ENCODE measurements at regions not wholly inside any gene's neighbourhood (a gene's known extent, or its start where the extent isn't known, plus 50 kb on each side); places are given as distances from the start of the nearest gene placed in this dataset.

DNA sequence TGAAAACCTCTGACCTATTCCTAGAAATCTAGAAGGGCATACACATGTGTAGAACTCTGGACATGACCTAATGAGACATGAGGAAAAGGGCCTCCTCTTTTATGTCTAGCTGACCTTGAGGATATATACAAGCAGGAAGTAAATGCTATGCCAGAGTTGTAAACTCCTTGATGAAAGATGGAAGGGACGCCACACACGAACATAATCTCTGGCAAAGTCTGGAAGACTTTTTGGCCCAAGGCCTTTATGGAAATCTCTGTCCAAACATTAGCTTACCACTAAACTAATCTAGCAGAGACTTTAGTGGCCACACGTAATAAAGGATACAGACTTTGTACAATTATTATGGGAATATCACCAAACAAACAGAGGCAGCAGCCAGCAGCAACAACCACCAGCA, 138.1 kb upstream of the THSD7A start:
- no peaks in the 10 kb centered on the region for H3K4me1 Mint-ChIP-seq (ENCODE audit: unreplicated experiment)
- no peak overlapping the region for H3K4me3 Mint-ChIP-seq (ENCODE audit: unreplicated experiment)
- no peak overlapping the region for H3K27ac Mint-ChIP-seq (ENCODE audit: unreplicated experiment)
- H3K27me3 Mint-ChIP-seq (ENCODE audit: unreplicated experiment) = peaks cover 5% of the 10 kb centered on the region
- no peaks in the 10 kb centered on the region for H3K36me3 Mint-ChIP-seq (ENCODE audit: unreplicated experiment)
- TF ChIP-seq, protein P1, sequence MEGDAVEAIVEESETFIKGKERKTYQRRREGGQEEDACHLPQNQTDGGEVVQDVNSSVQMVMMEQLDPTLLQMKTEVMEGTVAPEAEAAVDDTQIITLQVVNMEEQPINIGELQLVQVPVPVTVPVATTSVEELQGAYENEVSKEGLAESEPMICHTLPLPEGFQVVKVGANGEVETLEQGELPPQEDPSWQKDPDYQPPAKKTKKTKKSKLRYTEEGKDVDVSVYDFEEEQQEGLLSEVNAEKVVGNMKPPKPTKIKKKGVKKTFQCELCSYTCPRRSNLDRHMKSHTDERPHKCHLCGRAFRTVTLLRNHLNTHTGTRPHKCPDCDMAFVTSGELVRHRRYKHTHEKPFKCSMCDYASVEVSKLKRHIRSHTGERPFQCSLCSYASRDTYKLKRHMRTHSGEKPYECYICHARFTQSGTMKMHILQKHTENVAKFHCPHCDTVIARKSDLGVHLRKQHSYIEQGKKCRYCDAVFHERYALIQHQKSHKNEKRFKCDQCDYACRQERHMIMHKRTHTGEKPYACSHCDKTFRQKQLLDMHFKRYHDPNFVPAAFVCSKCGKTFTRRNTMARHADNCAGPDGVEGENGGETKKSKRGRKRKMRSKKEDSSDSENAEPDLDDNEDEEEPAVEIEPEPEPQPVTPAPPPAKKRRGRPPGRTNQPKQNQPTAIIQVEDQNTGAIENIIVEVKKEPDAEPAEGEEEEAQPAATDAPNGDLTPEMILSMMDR (IDR thresholded peaks at IDR 0.05) = no peak
- peaks cover 5% of the 10 kb centered on the region for H3K9me3 Mint-ChIP-seq (ENCODE audit: unreplicated experiment)
- no peak for DNase-seq (ENCODE audit: extremely low spot score, unreplicated experiment)

DNA sequence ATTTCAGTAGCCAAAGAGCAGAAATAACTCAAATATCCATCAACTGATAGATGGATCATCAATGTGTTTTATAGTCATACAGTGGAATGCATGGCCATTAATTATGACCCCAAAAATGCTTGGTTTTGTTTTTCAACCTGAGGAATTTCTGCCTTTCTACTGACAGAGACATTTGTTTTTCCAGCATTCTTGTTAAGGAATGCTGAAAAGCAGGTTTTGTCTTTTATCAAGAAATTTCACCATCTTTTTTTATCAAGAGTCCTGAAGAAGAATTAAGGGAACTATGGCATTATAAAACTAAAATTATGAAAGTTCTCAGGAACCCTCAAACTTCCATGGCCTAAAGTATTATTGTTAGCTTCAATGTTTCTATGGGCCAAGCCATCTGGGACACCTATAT, 153.4 kb upstream of the THSD7A start:
- Mint-ChIP-seq H3K27ac (ENCODE audit: unreplicated experiment) (no peak overlapping the region), H3K4me1 (ENCODE audit: unreplicated experiment) (no peaks in the 10 kb centered on the region), H3K9me3 (ENCODE audit: unreplicated experiment) (peaks cover 14% of the 10 kb centered on the region), H3K27me3 (ENCODE audit: unreplicated experiment) (no peaks in the 10 kb centered on the region), H3K36me3 (ENCODE audit: unreplicated experiment) (no peaks in the 10 kb centered on the region), H3K4me3 (ENCODE audit: unreplicated experiment) (no peak overlapping the region)
- TF ChIP-seq, protein P1 (IDR thresholded peaks at IDR 0.05) = no peak
- no peak for DNase-seq (ENCODE audit: extremely low spot score, unreplicated experiment)

DNA sequence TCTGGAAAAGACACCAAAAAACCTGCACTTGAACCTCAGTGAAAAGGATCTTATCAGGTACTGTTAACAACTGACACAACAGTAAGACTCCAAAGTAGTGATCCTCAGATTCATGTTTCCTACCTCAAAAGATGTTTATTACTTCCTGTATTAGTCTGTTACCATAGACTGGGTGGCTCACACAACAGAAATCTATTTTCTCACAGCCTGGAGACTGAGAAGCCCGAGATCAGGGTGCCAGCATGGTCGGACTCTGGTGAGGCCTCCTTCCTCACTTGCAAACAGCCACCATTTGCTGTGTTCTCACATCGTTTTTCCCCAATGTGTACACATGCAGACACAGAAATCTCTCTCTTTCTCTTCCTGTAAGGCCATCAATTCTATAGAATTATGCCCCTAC, 154.0 kb upstream of the THSD7A start:
- DNase-seq (ENCODE audit: extremely low spot score, unreplicated experiment) = no peak
- no peaks in the 10 kb centered on the region for H3K36me3 Mint-ChIP-seq (ENCODE audit: unreplicated experiment)
- H3K4me3 Mint-ChIP-seq (ENCODE audit: unreplicated experiment) = no peak overlapping the region
- no peak overlapping the region for H3K27ac Mint-ChIP-seq (ENCODE audit: unreplicated experiment)
- TF ChIP-seq, protein P1 (IDR thresholded peaks at IDR 0.05) = no peak
- no peaks in the 10 kb centered on the region for H3K27me3 Mint-ChIP-seq (ENCODE audit: unreplicated experiment)
- peaks cover 14% of the 10 kb centered on the region for H3K9me3 Mint-ChIP-seq (ENCODE audit: unreplicated experiment)
- H3K4me1 Mint-ChIP-seq (ENCODE audit: unreplicated experiment) = no peaks in the 10 kb centered on the region

DNA sequence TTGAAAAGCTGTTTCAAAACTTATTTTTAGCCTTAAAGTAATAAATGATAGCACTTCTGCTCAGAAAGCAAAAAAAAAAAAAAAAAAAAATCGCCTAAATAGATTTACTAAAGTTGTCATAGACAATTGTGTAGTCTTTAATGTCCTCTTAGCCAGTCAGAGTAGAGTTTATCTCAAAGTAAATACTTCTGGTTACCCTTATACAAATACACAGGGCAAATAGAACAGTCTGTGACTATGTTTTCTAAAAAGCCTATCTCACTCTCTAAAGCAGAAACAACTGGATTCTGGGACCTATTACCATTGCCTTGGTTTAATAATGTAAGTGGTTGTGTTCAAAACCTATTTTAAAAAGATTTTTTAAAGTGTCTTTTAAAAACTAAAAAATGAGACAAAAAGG, 156.2 kb upstream of the THSD7A start:
- TF ChIP-seq, protein P1 (IDR thresholded peaks at IDR 0.05) = no peak

GRCh38 chr7:12002428-12002827, 170.4 kb upstream of the THSD7A start:
- TF ChIP-seq, protein P1 (IDR thresholded peaks at IDR 0.05) = no peak
- H3K27me3 Mint-ChIP-seq (ENCODE audit: unreplicated experiment) = peaks cover 5% of the 10 kb centered on the region
- H3K4me3 Mint-ChIP-seq (ENCODE audit: unreplicated experiment) = no peak overlapping the region
- H3K9me3 Mint-ChIP-seq (ENCODE audit: unreplicated experiment) = no peaks in the 10 kb centered on the region
- no peak overlapping the region for H3K27ac Mint-ChIP-seq (ENCODE audit: unreplicated experiment)
- no peaks in the 10 kb centered on the region for H3K4me1 Mint-ChIP-seq (ENCODE audit: unreplicated experiment)
- DNase-seq (ENCODE audit: extremely low spot score, unreplicated experiment) = no peak
- H3K36me3 Mint-ChIP-seq (ENCODE audit: unreplicated experiment) = no peaks in the 10 kb centered on the region

More for the DNA sequence above, 156.2 kb upstream of the THSD7A start:
- H3K27ac Mint-ChIP-seq (ENCODE audit: unreplicated experiment) = no peak overlapping the region
- DNase-seq (ENCODE audit: extremely low spot score, unreplicated experiment) = no peak
- H3K4me1 Mint-ChIP-seq (ENCODE audit: unreplicated experiment) = no peaks in the 10 kb centered on the region
- H3K27me3 Mint-ChIP-seq (ENCODE audit: unreplicated experiment) = peaks cover 3% of the 10 kb centered on the region
- H3K4me3 Mint-ChIP-seq (ENCODE audit: unreplicated experiment) = no peak overlapping the region
- peaks cover 9% of the 10 kb centered on the region for H3K9me3 Mint-ChIP-seq (ENCODE audit: unreplicated experiment)
- H3K36me3 Mint-ChIP-seq (ENCODE audit: unreplicated experiment) = no peaks in the 10 kb centered on the region
